ENCODE measurements at regions not wholly inside any gene's neighbourhood (a gene's known extent, or its start where the extent isn't known, plus 50 kb on each side); places are given as distances from the start of the nearest gene placed in this dataset.

DNA sequence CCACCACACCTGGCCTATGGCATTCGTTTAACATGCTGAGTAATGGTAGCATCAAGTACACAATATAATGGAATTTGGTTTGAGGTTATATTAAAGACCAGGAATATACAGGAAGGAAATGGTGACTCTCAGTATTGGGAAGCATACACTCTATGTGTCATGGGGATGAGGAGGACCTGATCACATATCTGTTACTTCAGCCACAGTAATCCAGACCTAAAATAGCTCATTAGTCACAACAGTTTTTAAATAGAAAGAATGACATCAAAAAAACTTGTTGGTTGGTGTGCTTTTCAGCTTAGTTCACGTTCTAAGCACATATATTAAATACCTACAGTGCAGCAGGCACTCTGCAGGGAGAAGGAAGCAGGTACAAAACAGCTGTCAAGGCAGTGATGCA, 52.5 kb upstream of the ATP2C1 start:
- DNase-seq, result no peak

DNA sequence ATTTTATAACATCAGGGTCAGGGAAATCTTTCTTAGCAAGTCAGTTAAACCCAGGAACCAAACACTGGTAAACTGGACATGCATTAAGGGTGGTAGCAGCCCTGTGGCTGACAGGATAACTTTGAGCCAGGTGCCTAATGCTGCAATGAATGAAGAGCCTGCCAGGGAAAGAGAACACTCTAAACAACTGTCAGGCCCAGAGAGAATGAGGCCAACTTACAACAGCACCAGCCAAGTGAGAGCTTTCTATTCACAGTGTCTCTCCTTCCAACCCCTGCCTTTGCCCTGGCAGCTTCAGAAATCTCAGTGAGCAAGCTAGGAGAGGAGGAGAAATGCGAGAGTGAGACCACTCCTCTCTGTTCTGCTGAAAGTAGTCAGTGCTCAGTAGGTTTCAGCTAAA, 50.4 kb upstream of the ATP2C1 start:
- no peak for DNase-seq
